BLaER1 treated with 17β-estradiol and CSF1 and Interleukin-3, amounts not matched to agents 10 nM and 100 nM (cell line): ENCODE measurements at regions not wholly inside any gene's neighbourhood (a gene's known extent, or its start where the extent isn't known, plus 50 kb on each side); places are given as distances from the start of the nearest gene placed in this dataset.

Experiments used
- H3K27ac ChIP-seq, 11 experiments: shearing (Covaris generic); formaldehyde crosslinking; 2 replicates each; pipeline ENCODE4 v1.8.1; 2022
- H3K27me3 ChIP-seq, 11 experiments: shearing (Covaris generic); formaldehyde crosslinking; 2 replicates each; pipeline ENCODE4 v1.8.1; 2022
- H3K36me3 ChIP-seq, 11 experiments: shearing (Covaris generic); formaldehyde crosslinking; 2 replicates each; pipeline ENCODE4 v1.8.1; 2022
- H3K4me1 ChIP-seq, 10 experiments: shearing (Covaris generic); formaldehyde crosslinking; 2 replicates each; pipeline ENCODE4 v1.8.1; 2022
- H3K4me2 ChIP-seq, 11 experiments: shearing (Covaris generic); formaldehyde crosslinking; 2 replicates each; pipeline ENCODE4 v1.8.1; 2022
- H3K4me3 ChIP-seq, 10 experiments: shearing (Covaris generic); formaldehyde crosslinking; 2 replicates each; pipeline ENCODE4 v1.8.1; 2022
- H3K9ac ChIP-seq, 11 experiments: shearing (Covaris generic); formaldehyde crosslinking; 2 replicates each; pipeline ENCODE4 v1.8.1; 2022
- H3K9me3 ChIP-seq, 11 experiments: shearing (Covaris generic); formaldehyde crosslinking; replicated peaks in 1 of 11; 2 replicates each; pipeline ENCODE4 v1.8.1; 2022
- H4K20me1 ChIP-seq, 11 experiments: shearing (Covaris generic); formaldehyde crosslinking; 2 replicates each; pipeline ENCODE4 v1.8.1; 2022
- Cebpa-rat ChIP-seq, 11 experiments: shearing (Covaris generic); IDR thresholded peaks; 2 replicates each; pipeline ENCODE4 v1.8.1; 2022

DNA sequence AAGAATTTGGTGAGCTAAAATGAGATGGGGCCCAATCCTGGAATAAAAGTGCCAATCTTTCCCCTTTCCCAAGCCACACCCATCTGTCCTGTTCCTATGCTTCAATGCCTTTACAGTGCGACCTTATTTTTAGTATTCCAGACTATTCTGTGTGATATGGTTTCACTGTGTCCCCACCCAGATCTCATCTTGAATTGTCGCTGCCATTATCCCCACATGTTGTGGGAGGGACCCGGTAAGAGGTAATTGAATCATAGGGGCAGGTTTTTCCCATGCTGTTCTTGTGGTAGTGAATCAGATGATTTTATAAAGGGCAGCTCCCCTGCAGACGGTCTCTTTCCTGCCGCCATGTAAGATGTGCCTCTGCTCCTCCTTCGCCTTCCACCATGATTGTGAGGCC lies 129.3 kb upstream of the KIF26B start:
- TF ChIP-seq Cebpa-rat (IDR thresholded peaks at IDR 0.05) = no peak
- no peak overlapping the region for H3K27ac ChIP-seq

DNA sequence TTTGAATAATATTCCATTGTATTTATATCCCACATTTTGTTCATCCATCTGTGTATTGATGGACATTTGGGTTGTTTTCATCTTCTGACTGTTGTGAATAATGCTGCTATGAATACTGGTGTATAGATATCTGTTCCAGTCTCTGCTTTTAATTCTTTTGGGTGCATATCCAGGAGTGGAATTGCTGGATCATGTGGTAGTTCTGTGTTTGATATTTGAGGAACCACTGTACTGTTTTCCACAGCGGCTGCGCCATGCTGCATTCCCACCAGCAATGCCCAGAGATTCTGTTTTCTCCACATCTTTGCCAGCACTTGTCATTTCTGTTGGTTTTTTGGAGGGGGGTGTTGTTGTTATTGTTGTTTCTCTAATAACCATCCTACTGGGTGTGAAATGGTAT lies 131.6 kb upstream of the KIF26B start:
- Histone ChIP-seq H3K4me1 (peaks cover 7 to 22% (median 21%) of the 10 kb centered on the region in 10 experiments), H3K27me3 (no peaks in the 10 kb centered on the region), H3K27ac (no peak overlapping the region), H3K36me3 (peaks cover 0 to 12% (median 5%) of the 10 kb centered on the region in 11 experiments; a peak in 7 of 22 replicates), H3K9ac (no peak overlapping the region), H4K20me1 (peaks cover 0 to 19% (median 0%) of the 10 kb centered on the region in 11 experiments; a peak in 5 of 22 replicates), H3K4me2 (no peak overlapping the region), H3K9me3 (no peaks in the 10 kb centered on the region), H3K4me3 (no peak overlapping the region)
- TF ChIP-seq Cebpa-rat (IDR thresholded peaks at IDR 0.05) = no peak

More for the DNA sequence above, 129.3 kb upstream of the KIF26B start:
- H3K4me3 ChIP-seq = no peak overlapping the region
- peaks cover 0 to 13% (median 8%) of the 10 kb centered on the region in 10 experiments; a peak in 10 of 20 replicates for H3K4me1 ChIP-seq
- H4K20me1 ChIP-seq = no peaks in the 10 kb centered on the region
- no peaks in the 10 kb centered on the region for H3K27me3 ChIP-seq
- H3K9me3 ChIP-seq = no peaks in the 10 kb centered on the region
- H3K9ac ChIP-seq = no peak overlapping the region
- H3K4me2 ChIP-seq = no peak overlapping the region
- H3K36me3 ChIP-seq = peaks cover 0 to 16% (median 8%) of the 10 kb centered on the region in 11 experiments; a peak in 7 of 22 replicates

DNA sequence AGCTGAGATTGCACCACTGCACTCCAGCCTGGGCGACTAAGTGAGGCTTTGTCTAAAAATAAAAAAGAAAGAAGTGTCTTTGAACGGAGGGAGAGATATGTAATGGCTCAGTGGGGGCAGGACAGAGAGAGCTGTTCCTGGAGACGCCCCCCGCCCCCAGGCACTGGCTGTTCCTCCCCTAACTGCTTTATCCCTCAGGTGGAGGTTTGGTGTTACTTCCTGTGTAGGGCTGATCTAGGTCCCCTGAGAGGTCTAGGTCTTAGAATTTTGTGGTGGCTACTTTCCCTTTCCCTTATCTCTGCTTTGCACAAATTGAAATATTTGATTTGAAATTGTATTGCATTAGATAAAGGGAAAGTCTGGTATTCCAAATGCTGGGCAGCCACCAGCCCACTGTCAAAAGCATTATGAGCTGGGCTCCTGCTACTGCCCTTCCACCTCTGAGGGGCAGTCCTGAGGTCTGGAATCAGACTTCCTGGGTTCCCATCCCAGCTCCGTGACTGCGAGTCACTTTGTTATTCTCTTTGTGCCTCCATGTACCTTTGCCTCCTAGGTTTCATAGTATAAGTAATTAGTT lies 134.8 kb upstream of the KIF26B start:
- peaks cover 13 to 33% (median 30%) of the 10 kb centered on the region in 10 experiments for H3K4me1 ChIP-seq
- no peak overlapping the region for H3K9ac ChIP-seq
- H3K9me3 ChIP-seq = no peaks in the 10 kb centered on the region
- no peak for TF ChIP-seq Cebpa-rat (IDR thresholded peaks at IDR 0.05)
- H3K36me3 ChIP-seq = peaks cover 0 to 10% (median 0%) of the 10 kb centered on the region in 11 experiments; a peak in 2 of 22 replicates
- H4K20me1 ChIP-seq = peaks cover 0 to 19% (median 0%) of the 10 kb centered on the region in 11 experiments; a peak in 7 of 22 replicates
- no peak overlapping the region for H3K4me3 ChIP-seq
- H3K4me2 ChIP-seq = peak overlapping the region in 10 of 11 experiments; percentile 11 to 79 (median 68); a peak in 19 of 22 replicates
- H3K27me3 ChIP-seq = no peaks in the 10 kb centered on the region
- H3K27ac ChIP-seq = no peak overlapping the region

DNA sequence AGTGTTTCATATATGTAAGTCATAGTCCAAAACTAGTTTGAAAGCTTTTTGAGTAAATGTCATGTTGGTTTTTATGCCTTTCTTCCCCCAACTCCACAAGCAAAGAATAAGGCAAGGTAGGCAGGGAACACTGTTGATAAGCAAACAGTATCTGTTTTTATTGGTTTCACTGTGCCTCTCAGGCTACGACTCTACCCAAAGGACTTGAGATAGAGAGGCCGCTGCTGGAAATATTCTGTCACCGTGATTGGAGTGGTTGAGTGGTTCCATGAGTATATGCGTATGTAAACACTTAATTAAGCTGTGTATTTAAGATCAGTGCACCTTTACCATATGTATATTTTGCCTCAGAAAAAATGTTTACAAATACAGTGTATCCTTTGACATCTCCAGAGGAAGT lies 138.1 kb upstream of the KIF26B start:
- Histone ChIP-seq H3K4me2 (no peak overlapping the region; a peak in 1 of 22 replicates), H3K9ac (no peak overlapping the region), H3K27ac (no peak overlapping the region), H3K4me1 (peaks cover 13 to 33% (median 30%) of the 10 kb centered on the region in 10 experiments), H3K4me3 (no peak overlapping the region), H3K9me3 (no peaks in the 10 kb centered on the region), H4K20me1 (peaks cover 0 to 19% (median 0%) of the 10 kb centered on the region in 11 experiments; a peak in 7 of 22 replicates), H3K36me3 (peaks cover 0 to 4% (median 0%) of the 10 kb centered on the region in 11 experiments; a peak in 1 of 22 replicates), H3K27me3 (no peaks in the 10 kb centered on the region)
- TF ChIP-seq Cebpa-rat (IDR thresholded peaks at IDR 0.05) = no peak

DNA sequence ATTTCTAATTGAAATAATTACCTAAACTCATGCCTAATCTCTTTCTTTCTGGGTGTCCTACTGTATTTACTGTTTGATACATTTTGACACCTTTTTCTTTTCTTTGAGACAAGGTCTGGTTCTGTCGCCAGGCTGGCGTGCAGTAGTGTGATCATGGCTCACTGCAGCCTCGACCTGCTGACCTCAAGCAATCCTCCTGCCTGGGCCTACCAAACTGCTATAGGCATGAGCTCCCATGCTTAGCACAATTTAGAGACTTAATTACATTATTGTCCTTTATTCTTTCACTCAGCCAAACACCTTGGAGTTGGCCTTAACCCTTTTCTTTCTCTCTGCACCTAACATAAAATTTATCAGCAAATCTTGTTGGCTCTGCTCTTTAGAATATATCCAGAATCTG lies 139.8 kb upstream of the KIF26B start:
- Histone ChIP-seq H3K4me1 (peaks cover 13 to 29% (median 27%) of the 10 kb centered on the region in 10 experiments), H3K36me3 (peaks cover 0 to 6% (median 3%) of the 10 kb centered on the region in 11 experiments; a peak in 7 of 22 replicates), H3K27ac (no peak overlapping the region), H3K4me2 (no peak overlapping the region), H3K9me3 (no peaks in the 10 kb centered on the region), H3K27me3 (no peaks in the 10 kb centered on the region), H3K4me3 (no peak overlapping the region), H3K9ac (no peak overlapping the region), H4K20me1 (peaks cover 0 to 18% (median 0%) of the 10 kb centered on the region in 11 experiments; a peak in 7 of 22 replicates)
- no peak for TF ChIP-seq Cebpa-rat (IDR thresholded peaks at IDR 0.05)

DNA sequence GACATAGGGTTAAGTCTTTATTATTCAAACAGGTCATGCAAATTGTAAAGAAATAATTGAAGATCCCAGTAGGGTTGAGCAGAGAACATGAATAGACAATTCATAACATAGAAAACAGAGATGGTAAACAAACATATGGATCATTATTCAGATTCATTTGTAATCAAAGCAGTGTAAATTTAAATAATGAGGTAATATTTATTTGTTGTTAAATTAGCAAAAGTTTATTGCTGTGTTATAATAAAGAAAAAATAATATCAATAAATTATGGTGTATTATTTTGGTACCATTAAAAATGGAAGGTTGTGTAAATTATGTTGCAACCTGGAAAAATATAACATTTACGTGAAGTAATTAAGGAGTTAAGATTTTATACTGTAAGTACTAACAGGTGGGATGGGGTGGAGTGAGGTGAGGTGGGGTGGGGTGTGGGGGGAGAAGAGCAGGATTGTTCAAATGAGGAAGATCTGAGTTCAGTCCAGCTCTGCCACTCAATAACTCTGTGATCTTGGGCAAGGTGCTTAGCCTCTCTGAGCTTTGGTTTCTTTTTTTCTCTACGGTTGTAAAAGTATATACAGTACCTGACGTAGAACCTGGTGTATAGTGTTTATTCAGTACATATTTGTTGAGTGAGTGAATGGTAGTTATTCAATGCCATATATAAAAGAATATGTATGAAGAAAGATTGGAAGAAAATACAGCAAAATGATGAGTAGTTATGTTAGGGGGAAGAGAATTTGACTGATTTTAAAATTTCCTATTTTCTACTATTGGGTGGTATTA lies 140.3 kb upstream of the KIF26B start:
- H3K4me3 ChIP-seq = no peak overlapping the region
- no peak overlapping the region for H3K4me2 ChIP-seq
- no peak for TF ChIP-seq Cebpa-rat (IDR thresholded peaks at IDR 0.05)
- H3K9ac ChIP-seq = no peak overlapping the region
- H3K27me3 ChIP-seq = no peaks in the 10 kb centered on the region
- peaks cover 0 to 9% (median 4%) of the 10 kb centered on the region in 11 experiments; a peak in 7 of 22 replicates for H3K36me3 ChIP-seq
- no peak overlapping the region for H3K27ac ChIP-seq
- H3K4me1 ChIP-seq = peaks cover 13 to 23% (median 21%) of the 10 kb centered on the region in 10 experiments
- H4K20me1 ChIP-seq = peaks cover 0 to 16% (median 0%) of the 10 kb centered on the region in 11 experiments; a peak in 7 of 22 replicates
- H3K9me3 ChIP-seq = no peaks in the 10 kb centered on the region

DNA sequence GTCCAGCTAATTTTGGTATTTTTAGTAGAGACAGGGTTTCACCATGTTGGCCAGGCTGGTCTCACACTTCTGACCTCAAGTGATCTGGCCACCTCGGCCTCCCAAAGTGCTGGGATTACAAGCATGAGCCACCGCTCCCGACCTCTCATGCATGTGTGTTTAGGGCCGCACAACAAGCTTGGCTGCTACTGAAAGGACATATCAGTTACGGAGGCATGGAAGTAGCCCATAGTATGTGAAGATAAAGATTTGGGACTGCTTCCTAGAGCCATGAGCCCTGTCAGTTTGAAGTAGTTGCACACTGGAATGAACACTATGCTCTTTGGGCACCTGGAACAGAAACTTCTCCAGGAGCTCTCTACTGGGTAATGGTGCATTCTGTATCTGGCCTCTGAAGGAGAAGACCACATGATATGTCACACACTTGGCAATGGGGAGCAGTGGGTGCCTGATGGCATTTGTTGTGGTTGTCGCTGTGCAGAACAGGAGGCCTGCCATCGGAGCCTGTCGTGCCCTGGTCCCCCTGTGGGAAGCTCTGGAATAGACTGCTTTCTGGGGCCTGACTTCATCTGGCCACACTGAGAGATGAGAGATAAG lies 144.7 kb upstream of the KIF26B start:
- H3K27me3 ChIP-seq = no peaks in the 10 kb centered on the region
- no peak overlapping the region for H3K4me3 ChIP-seq
- H3K9ac ChIP-seq = no peak overlapping the region
- H3K4me2 ChIP-seq = no peak overlapping the region
- no peaks in the 10 kb centered on the region for H3K9me3 ChIP-seq
- H3K36me3 ChIP-seq = peaks cover 0 to 9% (median 4%) of the 10 kb centered on the region in 11 experiments; a peak in 6 of 22 replicates
- no peaks in the 10 kb centered on the region for H4K20me1 ChIP-seq
- TF ChIP-seq Cebpa-rat (IDR thresholded peaks at IDR 0.05) = no peak
- no peak overlapping the region for H3K27ac ChIP-seq
- H3K4me1 ChIP-seq = peaks cover 0 to 10% (median 5%) of the 10 kb centered on the region in 10 experiments; a peak in 9 of 20 replicates

DNA sequence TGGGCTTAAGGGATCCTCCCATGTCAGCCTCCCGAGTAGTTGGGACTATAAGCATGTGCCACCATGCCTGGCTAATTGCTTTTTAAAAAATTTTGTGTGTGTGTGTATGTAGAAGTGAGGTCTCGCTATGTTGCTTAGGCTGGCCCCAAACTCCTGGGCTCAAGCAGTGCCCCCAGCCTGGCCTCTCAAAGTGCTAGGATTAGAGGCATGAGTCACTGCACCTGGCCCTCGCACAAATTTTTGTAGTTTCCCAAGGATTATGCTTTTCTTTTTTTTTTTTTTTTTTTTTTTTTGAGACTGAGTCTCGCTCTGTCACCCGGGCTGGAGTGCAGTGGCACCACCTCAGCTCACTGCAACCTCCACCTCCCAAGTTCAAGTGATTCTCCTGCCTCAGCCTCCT lies 144.4 kb upstream of the HNRNPU start:
- TF ChIP-seq Cebpa-rat (IDR thresholded peaks at IDR 0.05) = no peak
- H4K20me1 ChIP-seq = no peaks in the 10 kb centered on the region
- H3K9ac ChIP-seq = no peak overlapping the region
- H3K9me3 ChIP-seq = no peaks in the 10 kb centered on the region
- H3K4me1 ChIP-seq = peaks cover 0 to 10% (median 5%) of the 10 kb centered on the region in 10 experiments; a peak in 9 of 20 replicates
- no peaks in the 10 kb centered on the region for H3K27me3 ChIP-seq
- H3K4me2 ChIP-seq = no peak overlapping the region
- no peak overlapping the region for H3K4me3 ChIP-seq
- H3K36me3 ChIP-seq = peaks cover 0 to 9% (median 4%) of the 10 kb centered on the region in 11 experiments; a peak in 6 of 22 replicates
- no peak overlapping the region for H3K27ac ChIP-seq

DNA sequence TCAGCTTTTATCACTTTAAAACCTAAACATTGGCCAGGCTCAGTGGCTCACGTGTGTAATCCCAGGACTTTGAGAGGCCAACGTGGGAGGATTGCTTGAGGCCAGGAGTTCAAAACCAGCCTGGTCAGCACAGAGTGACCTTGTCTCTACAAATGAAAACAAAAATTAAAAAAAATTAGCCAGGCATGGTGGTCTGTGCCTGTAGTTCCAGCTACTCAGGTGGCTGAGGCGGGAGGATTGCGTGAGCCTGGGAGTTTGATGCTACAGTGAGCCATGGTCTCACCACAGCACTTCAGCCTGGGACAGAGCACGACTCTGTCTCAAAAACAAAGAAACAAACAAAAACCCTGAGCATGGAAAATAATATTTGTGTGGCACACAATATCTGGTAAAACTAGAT lies 143.5 kb upstream of the HNRNPU start:
- H3K36me3 ChIP-seq = peaks cover 0 to 11% (median 5%) of the 10 kb centered on the region in 11 experiments; a peak in 8 of 22 replicates
- H3K9me3 ChIP-seq = no peaks in the 10 kb centered on the region
- no peak for TF ChIP-seq Cebpa-rat (IDR thresholded peaks at IDR 0.05)
- H3K4me1 ChIP-seq = peaks cover 0 to 12% (median 6%) of the 10 kb centered on the region in 10 experiments; a peak in 10 of 20 replicates
- H3K9ac ChIP-seq = no peak overlapping the region
- H3K4me3 ChIP-seq = no peak overlapping the region
- no peaks in the 10 kb centered on the region for H3K27me3 ChIP-seq
- no peak overlapping the region for H3K4me2 ChIP-seq
- H4K20me1 ChIP-seq = no peaks in the 10 kb centered on the region
- H3K27ac ChIP-seq = no peak overlapping the region
